ENCODE measurements at regions not wholly inside any gene's neighbourhood (a gene's known extent, or its start where the extent isn't known, plus 50 kb on each side); places are given as distances from the start of the nearest gene placed in this dataset.

DNA sequence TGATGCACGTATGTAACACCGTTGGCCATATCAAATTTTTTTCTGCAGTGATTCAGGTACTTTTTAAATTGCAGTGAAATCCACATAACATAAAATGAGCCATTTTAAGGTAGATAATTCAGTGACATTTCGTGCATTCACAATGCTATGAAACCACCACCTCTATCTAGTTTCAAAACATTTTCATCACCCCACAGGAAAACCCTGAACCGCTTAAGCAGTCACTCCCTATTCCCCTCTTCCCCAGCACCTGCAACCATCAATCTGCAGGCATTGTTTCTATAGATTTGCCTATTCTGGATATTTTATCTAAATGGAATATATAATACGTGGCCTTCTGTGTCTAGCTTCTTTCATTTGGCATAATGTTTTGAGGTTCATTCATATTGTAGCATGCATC is 79.2 kb downstream of the BOD1 start:
- no TSS peak for BruUV-seq (replicated peaks)
- Histone ChIP-seq H2BK120ac (ENCODE audit: low read depth, low read length) (no peak overlapping the region), H3K79me1 (ENCODE audit: low read depth in 1 of 2, low read length in 2 of 2) (no peaks in the 10 kb centered on the region), H4K5ac (ENCODE audit: low read depth, low read length) (no peak overlapping the region), H3K27ac (ENCODE audit: insufficient read depth, low read length) (no peak overlapping the region), H3K9me1 (ENCODE audit: insufficient read depth, low read length) (peaks cover 9% of the 10 kb centered on the region), H3K9me3 (ENCODE audit: control insufficient read depth, insufficient read depth, low read length) (no peaks in the 10 kb centered on the region), H3K9ac (ENCODE audit: low read depth, low read length) (no peak overlapping the region), H3K4me2 (ENCODE audit: low read depth, low read length) (no peak overlapping the region), H2AFZ (replicated peaks; ENCODE audit: low read length, poor library complexity) (no peak overlapping the region), H2BK20ac (ENCODE audit: low read depth, low read length) (no peak overlapping the region), H2BK5ac (ENCODE audit: low read depth, low read length, poor library complexity, severe bottlenecking) (no peak overlapping the region), H3K14ac (replicated peaks; ENCODE audit: low read depth, low read length) (no peak overlapping the region), H4K91ac (ENCODE audit: insufficient read depth, low read depth, low read length) (no peak overlapping the region), H3K27me3 (ENCODE audit: control insufficient read depth, insufficient read depth, low read length) (0 out of 2 replicates have a peak, but pooled peaks cover 1% of the 10 kb centered on the region), H3K23ac (ENCODE audit: low read depth, low read length) (no peak overlapping the region), H2AK5ac (ENCODE audit: low read depth, low read length) (no peak overlapping the region), H2BK15ac (ENCODE audit: low read depth, low read length) (no peak overlapping the region), H3K4me3 (ENCODE audit: insufficient read depth, low read depth, low read length) (no peak overlapping the region), H2AK9ac (replicated peaks; ENCODE audit: low read depth, low read length, poor library complexity) (no peak overlapping the region), H3K4ac (ENCODE audit: low read depth, low read length) (no peak overlapping the region), H3K56ac (ENCODE audit: extremely low read depth, insufficient read depth, low read length) (no peak overlapping the region), H4K20me1 (ENCODE audit: insufficient read depth, low read length) (no peaks in the 10 kb centered on the region), H3K18ac (ENCODE audit: low read depth, low read length) (no peak overlapping the region), H3K36me3 (ENCODE audit: control insufficient read depth, insufficient read depth, low read length) (no peaks in the 10 kb centered on the region), H4K8ac (ENCODE audit: low read depth in 2 of 2, low read length in 2 of 2) (no peak overlapping the region), H3K4me1 (ENCODE audit: control insufficient read depth, insufficient read depth, low read length) (no peaks in the 10 kb centered on the region; the same call in 1 of the 2 replicates)
- WGBS, 2 experiments (ENCODE audit: extremely low coverage in 2 of 2, insufficient read length in 1 of 2): no CpG with 5 or more reads among the region's 5 CpGs
- ChIA-PET CTCF (no interaction called here), POLR2A (ENCODE audit: unreplicated experiment) (no interaction called here)
- in situ Hi-C loops (cut with MboI; ENCODE audit: low sequenced_read_pairs) (no loop called here), dilution Hi-C loops (cut with HindIII; ENCODE audit: low sequenced_read_pairs, unreplicated experiment) (no loop called here), intact Hi-C loops (cut with micrococcal nuclease) (loop anchor here (2.0 kb wide), 1 partner anchor 18 kb away; no protein-coding TSS in a partner anchor)
- no peak for TF ChIP-seq FOS (IDR thresholded peaks at IDR 0.05; ENCODE audit: low read depth, low read length)
- TF ChIP-seq, protein P1, sequence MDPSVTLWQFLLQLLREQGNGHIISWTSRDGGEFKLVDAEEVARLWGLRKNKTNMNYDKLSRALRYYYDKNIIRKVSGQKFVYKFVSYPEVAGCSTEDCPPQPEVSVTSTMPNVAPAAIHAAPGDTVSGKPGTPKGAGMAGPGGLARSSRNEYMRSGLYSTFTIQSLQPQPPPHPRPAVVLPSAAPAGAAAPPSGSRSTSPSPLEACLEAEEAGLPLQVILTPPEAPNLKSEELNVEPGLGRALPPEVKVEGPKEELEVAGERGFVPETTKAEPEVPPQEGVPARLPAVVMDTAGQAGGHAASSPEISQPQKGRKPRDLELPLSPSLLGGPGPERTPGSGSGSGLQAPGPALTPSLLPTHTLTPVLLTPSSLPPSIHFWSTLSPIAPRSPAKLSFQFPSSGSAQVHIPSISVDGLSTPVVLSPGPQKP (IDR thresholded peaks at IDR 0.05; ENCODE audit: borderline replicate concordance, low read depth, low read length): no peak
- TF ChIP-seq RAD21 (IDR thresholded peaks at IDR 0.05; ENCODE audit: low read length): no peak
- TF ChIP-seq, protein P2, sequence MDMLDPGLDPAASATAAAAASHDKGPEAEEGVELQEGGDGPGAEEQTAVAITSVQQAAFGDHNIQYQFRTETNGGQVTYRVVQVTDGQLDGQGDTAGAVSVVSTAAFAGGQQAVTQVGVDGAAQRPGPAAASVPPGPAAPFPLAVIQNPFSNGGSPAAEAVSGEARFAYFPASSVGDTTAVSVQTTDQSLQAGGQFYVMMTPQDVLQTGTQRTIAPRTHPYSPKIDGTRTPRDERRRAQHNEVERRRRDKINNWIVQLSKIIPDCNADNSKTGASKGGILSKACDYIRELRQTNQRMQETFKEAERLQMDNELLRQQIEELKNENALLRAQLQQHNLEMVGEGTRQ (IDR thresholded peaks at IDR 0.05; ENCODE audit: low read depth, low read length): no peak
- TF ChIP-seq NFE2L2 (IDR thresholded peaks at IDR 0.05; ENCODE audit: low read depth, low read length): no peak
- TF ChIP-seq, protein P3, sequence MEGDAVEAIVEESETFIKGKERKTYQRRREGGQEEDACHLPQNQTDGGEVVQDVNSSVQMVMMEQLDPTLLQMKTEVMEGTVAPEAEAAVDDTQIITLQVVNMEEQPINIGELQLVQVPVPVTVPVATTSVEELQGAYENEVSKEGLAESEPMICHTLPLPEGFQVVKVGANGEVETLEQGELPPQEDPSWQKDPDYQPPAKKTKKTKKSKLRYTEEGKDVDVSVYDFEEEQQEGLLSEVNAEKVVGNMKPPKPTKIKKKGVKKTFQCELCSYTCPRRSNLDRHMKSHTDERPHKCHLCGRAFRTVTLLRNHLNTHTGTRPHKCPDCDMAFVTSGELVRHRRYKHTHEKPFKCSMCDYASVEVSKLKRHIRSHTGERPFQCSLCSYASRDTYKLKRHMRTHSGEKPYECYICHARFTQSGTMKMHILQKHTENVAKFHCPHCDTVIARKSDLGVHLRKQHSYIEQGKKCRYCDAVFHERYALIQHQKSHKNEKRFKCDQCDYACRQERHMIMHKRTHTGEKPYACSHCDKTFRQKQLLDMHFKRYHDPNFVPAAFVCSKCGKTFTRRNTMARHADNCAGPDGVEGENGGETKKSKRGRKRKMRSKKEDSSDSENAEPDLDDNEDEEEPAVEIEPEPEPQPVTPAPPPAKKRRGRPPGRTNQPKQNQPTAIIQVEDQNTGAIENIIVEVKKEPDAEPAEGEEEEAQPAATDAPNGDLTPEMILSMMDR (conservative IDR thresholded peaks at IDR 0.05; ENCODE audit: low read depth, low read length): no peak
- no peak for TF ChIP-seq SMC3 (IDR thresholded peaks at IDR 0.05; ENCODE audit: low read depth, low read length)
- no peak for TF ChIP-seq CHD1 (IDR thresholded peaks at IDR 0.05; ENCODE audit: low read depth, low read length)
- TF ChIP-seq MAFK (IDR thresholded peaks at IDR 0.05; ENCODE audit: low read depth, low read length): no peak
- TF ChIP-seq CEBPB (IDR thresholded peaks at IDR 0.05; ENCODE audit: low read depth, low read length): no peak
- TF ChIP-seq RCOR1 (IDR thresholded peaks at IDR 0.05; ENCODE audit: insufficient replicate concordance, low read length): no peak
- TF ChIP-seq MXI1 (IDR thresholded peaks at IDR 0.05; ENCODE audit: borderline replicate concordance, low read depth, low read length): no peak
- TF ChIP-seq BHLHE40 (IDR thresholded peaks at IDR 0.05; ENCODE audit: low read depth, low read length): no peak
- no peak for TF ChIP-seq POLR2A (IDR thresholded peaks at IDR 0.05; ENCODE audit: low read depth, low read length)
- no peak for TF ChIP-seq RFX5 (IDR thresholded peaks at IDR 0.05; ENCODE audit: low read depth, low read length)
- no peak for TF ChIP-seq MAZ (IDR thresholded peaks at IDR 0.05; ENCODE audit: borderline replicate concordance, low read depth, low read length)
- ATAC-seq (ENCODE audit: low read depth) (no peak), DNase-seq (no peak)
